ENCODE measurements at regions not wholly inside any gene's neighbourhood (a gene's known extent, or its start where the extent isn't known, plus 50 kb on each side); places are given as distances from the start of the nearest gene placed in this dataset.

DNA sequence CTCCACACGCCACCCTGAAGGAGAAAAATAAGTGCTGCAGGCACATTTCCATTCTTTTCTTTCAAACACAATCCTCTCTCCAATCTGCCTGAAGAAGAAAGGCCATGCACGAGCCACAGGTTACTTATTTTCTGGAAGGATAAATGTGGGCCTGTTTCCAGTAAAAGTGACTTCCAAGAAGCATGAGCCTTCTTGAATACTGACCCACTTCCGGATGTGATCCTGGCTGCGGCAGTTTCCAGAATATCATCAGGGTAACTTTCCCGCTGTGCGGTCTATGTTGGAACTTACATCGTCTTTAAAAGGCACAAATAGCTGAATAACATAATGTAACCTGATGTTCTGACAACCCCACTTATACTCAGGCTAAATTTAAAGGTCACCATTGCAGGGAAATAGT lies 66.3 kb upstream of the TAPT1 start:
- TF ChIP-seq, protein P1, sequence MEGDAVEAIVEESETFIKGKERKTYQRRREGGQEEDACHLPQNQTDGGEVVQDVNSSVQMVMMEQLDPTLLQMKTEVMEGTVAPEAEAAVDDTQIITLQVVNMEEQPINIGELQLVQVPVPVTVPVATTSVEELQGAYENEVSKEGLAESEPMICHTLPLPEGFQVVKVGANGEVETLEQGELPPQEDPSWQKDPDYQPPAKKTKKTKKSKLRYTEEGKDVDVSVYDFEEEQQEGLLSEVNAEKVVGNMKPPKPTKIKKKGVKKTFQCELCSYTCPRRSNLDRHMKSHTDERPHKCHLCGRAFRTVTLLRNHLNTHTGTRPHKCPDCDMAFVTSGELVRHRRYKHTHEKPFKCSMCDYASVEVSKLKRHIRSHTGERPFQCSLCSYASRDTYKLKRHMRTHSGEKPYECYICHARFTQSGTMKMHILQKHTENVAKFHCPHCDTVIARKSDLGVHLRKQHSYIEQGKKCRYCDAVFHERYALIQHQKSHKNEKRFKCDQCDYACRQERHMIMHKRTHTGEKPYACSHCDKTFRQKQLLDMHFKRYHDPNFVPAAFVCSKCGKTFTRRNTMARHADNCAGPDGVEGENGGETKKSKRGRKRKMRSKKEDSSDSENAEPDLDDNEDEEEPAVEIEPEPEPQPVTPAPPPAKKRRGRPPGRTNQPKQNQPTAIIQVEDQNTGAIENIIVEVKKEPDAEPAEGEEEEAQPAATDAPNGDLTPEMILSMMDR (IDR thresholded peaks at IDR 0.05): no peak
- no peak for TF ChIP-seq POLR2A (IDR thresholded peaks at IDR 0.05)
